Mucosa of descending colon (tissue), 3 donors: ENCODE measurements at regions not wholly inside any gene's neighbourhood (a gene's known extent, or its start where the extent isn't known, plus 50 kb on each side); places are given as distances from the start of the nearest gene placed in this dataset.
"Not testable (repeated sequence)": the region's sequence is repeated elsewhere in the genome, so short reads cannot be mapped to it uniquely, and the experiment has no call there.

Experiments
- ATAC-seq: fragments of 200-7000 bp; cut with Tn5 transposase; one replicate; pipeline ENCODE4 v1.9.1; 2020; ENCODE audit warnings: mild to moderate bottlenecking, moderate library complexity
- DNase-seq, 3 donors: peaks; one replicate each; pipeline ENCODE4 v3.0.0-alpha.2; 2020
- H3K36me3 ChIP-seq: fragments of 200-600 bp; one replicate; pipeline ENCODE4 v1.8.0; 2021; ENCODE audit warnings: low read depth, mild to moderate bottlenecking
- H3K4me1 ChIP-seq: fragments of 200-600 bp; one replicate; pipeline ENCODE4 v1.8.0; 2021; ENCODE audit warnings: low read depth, mild to moderate bottlenecking
- H3K4me3 ChIP-seq: fragments of 200-600 bp; one replicate; pipeline ENCODE4 v1.8.0; 2021; ENCODE audit warnings: mild to moderate bottlenecking
- H3K9me3 ChIP-seq: fragments of 200-600 bp; one replicate; pipeline ENCODE4 v1.8.0; 2021; ENCODE audit warnings: mild to moderate bottlenecking
- intact Hi-C, 2 donors: fragments of 100-400 bp; cut with DNase I in 1 of 2; cut with micrococcal nuclease in 1 of 2; formaldehyde crosslinking; loops; one replicate each; pipeline versions ENCODE4 v1.11.0 to v1.11.1; 2022; cut with DNase I, micrococcal nuclease
- TF ChIP-seq, protein P1 (sequence below): fragments of 200-600 bp; IDR thresholded peaks from one replicate; pipeline ENCODE4 v1.8.0; 2022; ENCODE audit warnings: antibody characterized with exemption, mild to moderate bottlenecking
- donor health status: DM: no; HTN: no; CAD: no; lungs with moderate emphysema.
- donor health status: DM: no; HTN: no; CAD: no.
- donor health status: DM: no; HTN: yes; CAD: no.

DNA sequence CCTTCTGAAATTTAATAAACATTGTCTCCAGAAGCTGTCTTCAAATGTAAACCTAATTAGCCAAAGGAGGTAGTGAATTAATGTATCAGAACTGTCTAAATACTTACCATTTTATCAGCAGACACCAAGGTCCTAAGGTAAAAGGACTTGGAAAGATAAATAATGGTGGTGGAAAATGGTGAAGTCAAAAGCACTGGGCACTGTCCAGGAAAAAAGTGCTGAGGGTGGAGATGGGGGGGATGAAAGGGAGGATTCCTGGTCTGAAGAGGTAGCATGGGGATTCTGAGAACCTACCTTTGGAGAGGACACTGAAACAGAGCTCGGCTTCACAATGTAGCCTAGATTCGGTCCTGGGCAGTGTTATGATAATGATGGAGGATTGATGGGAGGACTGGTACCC is 149.0 kb upstream of the DPH6 start:
- intact Hi-C loops: no loop called here
- ATAC-seq (no peak), DNase-seq (no peak)
- TF ChIP-seq, protein P1, sequence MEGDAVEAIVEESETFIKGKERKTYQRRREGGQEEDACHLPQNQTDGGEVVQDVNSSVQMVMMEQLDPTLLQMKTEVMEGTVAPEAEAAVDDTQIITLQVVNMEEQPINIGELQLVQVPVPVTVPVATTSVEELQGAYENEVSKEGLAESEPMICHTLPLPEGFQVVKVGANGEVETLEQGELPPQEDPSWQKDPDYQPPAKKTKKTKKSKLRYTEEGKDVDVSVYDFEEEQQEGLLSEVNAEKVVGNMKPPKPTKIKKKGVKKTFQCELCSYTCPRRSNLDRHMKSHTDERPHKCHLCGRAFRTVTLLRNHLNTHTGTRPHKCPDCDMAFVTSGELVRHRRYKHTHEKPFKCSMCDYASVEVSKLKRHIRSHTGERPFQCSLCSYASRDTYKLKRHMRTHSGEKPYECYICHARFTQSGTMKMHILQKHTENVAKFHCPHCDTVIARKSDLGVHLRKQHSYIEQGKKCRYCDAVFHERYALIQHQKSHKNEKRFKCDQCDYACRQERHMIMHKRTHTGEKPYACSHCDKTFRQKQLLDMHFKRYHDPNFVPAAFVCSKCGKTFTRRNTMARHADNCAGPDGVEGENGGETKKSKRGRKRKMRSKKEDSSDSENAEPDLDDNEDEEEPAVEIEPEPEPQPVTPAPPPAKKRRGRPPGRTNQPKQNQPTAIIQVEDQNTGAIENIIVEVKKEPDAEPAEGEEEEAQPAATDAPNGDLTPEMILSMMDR: no peak
- no peaks in the 10 kb centered on the region for H3K36me3 ChIP-seq
- H3K9me3 ChIP-seq: no peaks in the 10 kb centered on the region
- H3K4me3 ChIP-seq: no peak overlapping the region
- peaks cover 20% of the 10 kb centered on the region for H3K4me1 ChIP-seq

DNA sequence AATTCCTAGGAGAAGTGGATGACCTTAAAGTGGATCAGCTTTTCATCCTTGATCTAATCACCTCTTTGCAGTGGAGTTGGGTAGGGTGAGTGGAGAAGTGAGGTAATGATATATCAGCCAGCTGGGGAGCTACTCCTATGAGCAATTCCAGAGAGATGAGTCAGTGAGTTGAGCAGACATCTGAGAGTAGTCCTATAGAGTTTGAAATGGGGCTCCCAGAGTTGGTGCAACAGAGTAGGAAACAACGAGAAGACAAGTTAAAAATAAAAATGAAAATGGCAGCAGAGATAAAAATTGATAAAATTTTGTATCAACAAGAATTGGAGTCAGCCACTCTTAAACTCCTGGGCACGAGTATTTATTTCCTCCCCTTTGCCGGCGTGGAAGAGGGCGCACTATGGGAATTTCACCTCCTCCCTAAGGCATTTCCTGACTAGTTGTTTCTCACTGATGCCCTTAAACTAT is 150.8 kb upstream of the DPH6 start:
- H3K9me3 ChIP-seq: no peaks in the 10 kb centered on the region
- H3K4me1 ChIP-seq: peaks cover 20% of the 10 kb centered on the region
- intact Hi-C loops: no loop called here
- DNase-seq (no peak), ATAC-seq (peak; percentile 52)
- TF ChIP-seq, protein P1: no peak
- H3K36me3 ChIP-seq: no peaks in the 10 kb centered on the region
- no peak overlapping the region for H3K4me3 ChIP-seq

DNA sequence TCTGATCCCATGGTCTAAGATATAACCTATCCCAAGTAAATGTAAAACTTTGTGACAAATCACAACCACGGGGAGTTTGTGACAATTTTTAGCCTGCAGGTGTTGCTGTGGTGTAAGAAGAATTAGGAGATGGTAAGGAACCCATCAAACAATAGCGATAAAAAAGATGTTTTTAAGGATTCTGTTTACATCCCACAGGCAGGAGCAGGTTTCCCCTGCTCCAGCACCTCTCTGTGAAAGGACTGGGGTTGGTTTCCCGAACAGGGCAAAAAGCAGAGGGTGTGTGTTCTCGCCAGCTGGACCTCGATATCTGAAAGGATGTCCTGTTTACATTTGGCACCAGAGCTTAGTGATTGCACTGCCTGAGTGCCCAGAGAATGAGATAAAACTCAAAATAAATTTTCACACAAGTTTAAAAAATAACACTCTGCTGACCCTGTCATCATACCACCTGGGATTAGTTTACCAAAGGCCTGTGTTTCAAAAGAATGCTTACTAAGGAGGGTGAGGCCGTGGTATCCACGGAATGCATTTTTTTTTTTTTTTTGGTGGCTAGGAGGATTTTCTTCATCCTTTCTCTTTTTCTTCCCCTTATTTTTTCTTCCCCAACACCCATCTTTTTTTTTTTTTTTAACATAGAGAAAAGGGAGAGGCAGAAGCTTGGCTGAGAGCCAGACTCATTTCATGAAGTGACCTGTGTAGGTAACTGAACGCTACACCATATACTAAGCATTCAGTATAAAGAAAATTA is 151.8 kb upstream of the DPH6 start:
- no peak overlapping the region for H3K4me3 ChIP-seq
- H3K36me3 ChIP-seq: no peaks in the 10 kb centered on the region
- peak; percentile 54 for ATAC-seq
- intact Hi-C loops: no loop called here
- H3K9me3 ChIP-seq: no peaks in the 10 kb centered on the region
- H3K4me1 ChIP-seq: peaks cover 20% of the 10 kb centered on the region
- TF ChIP-seq, protein P1: no peak
- peak in 1 of 3 donors; percentile 56 for DNase-seq

DNA sequence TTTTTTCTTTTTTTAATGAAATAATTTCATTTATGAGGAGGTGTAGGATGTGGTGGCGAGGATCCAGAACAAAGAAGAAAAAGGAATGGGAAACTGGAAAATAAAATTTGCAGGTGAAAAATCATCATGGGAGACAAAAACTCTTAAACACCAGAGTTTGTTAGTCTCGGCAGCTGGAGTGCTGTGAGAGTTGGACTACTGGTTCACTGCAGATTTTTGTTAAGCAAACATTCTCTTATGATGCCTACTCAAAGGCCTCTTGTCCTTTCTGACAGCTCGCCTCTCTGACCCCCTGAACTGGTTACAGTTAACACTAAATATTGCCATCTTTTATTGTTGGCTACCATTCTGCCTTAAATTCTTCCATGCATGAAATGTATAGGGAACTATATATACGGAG is 152.4 kb upstream of the DPH6 start:
- intact Hi-C loops: no loop called here
- H3K36me3 ChIP-seq: no peaks in the 10 kb centered on the region
- no peak for DNase-seq
- H3K4me3 ChIP-seq: no peak overlapping the region
- TF ChIP-seq, protein P1: no peak
- ATAC-seq: no peak
- no peaks in the 10 kb centered on the region for H3K9me3 ChIP-seq
- H3K4me1 ChIP-seq: peaks cover 20% of the 10 kb centered on the region

DNA sequence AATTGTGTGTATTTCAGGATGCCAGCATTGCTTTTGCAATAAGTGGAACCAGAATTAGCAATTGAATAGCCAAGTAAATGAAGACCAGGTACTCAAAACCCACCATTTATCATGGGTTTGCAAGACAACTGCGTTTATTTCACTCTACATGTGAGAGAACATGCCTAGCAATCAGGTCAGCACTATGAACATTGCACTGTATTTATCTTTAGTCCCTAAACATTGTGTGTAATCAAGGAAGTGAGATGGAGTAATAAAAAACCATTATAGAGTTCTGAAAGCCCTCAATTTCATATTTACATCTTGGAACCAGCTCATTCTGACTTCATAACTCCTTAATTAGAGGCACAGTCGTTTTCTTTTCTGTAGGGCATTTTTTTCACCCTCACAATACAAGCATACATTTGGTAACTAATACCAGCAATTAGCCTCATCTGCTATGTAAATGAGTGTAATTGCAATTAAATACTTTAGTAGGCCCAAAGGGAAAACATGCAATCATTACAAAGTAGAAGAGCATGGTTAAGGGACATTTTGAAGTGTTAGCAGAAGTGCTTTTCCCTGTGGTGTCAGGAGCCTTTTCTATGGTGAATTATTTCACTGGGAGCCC is 153.1 kb upstream of the DPH6 start:
- Histone ChIP-seq H3K9me3 (no peaks in the 10 kb centered on the region), H3K36me3 (no peaks in the 10 kb centered on the region), H3K4me1 (peaks cover 20% of the 10 kb centered on the region), H3K4me3 (no peak overlapping the region)
- intact Hi-C loops: no loop called here
- peak; percentile 88 for ATAC-seq
- DNase-seq: no peak
- TF ChIP-seq, protein P1: no peak

DNA sequence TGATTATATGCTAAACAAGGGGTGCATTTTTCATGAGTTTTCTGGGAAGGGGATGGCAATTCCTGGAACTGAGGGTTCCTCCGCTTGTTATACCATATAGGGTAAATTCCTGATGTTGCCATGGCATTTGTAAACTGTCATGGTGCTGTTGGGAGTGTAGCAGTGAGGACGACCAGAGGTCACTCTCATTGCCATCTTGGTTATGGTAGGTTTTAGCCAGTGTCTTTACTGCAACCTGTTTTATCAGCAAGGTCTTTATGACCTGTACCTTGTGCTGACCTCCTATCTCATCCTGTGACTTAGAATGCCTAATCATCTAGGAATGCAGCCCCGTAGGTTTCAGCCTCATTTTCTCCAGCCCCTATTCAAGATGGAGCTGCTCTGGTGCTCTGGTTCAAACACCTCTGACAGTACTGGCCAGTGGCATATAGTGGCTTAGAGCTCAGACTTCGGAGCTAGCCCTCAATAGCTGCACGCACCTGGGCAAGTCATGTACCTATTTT is 154.2 kb upstream of the DPH6 start:
- H3K36me3 ChIP-seq, intact Hi-C loops, DNase-seq, H3K9me3 ChIP-seq, ATAC-seq, H3K4me3 ChIP-seq: not testable (repeated sequence)
- peaks cover 20% of the 10 kb centered on the region for H3K4me1 ChIP-seq
